Karpas-422 (cell line): ENCODE measurements at regions not wholly inside any gene's neighbourhood (a gene's known extent, or its start where the extent isn't known, plus 50 kb on each side); places are given as distances from the start of the nearest gene placed in this dataset.
A peak's percentile ranks its signal among the peaks of the same experiment; 100 is the strongest.
"Not testable (repeated sequence)": the region's sequence is repeated elsewhere in the genome, so short reads cannot be mapped to it uniquely, and the experiment has no call there.

Experiments
- DNase-seq: peaks from one replicate; pipeline ENCODE4 v3.0.0-alpha.2; 2015
- H2AFZ ChIP-seq: fragments of 200-600 bp; sonication (generic); 2 replicates; pipeline ENCODE4 v1.6.1; 2014; ENCODE audit warnings: antibody characterized with exemption, low read length, mixed read lengths
- H3K27ac ChIP-seq: fragments of 200-600 bp; sonication (generic); 2 replicates; pipeline ENCODE4 v1.5.1; 2014; ENCODE audit warnings: mild to moderate bottlenecking, low read length, moderate library complexity
- H3K27me3 ChIP-seq: fragments of 200-600 bp; sonication (generic); 2 replicates; pipeline ENCODE4 v1.6.1; 2014; ENCODE audit warnings: low read length, mixed read lengths
- H3K36me3 ChIP-seq: fragments of 200-600 bp; sonication (generic); 2 replicates; pipeline ENCODE4 v1.6.1; 2014; ENCODE audit warnings: low read length, mixed read lengths; ENCODE audit not compliant: insufficient read depth
- H3K4me1 ChIP-seq: fragments of 200-600 bp; sonication (generic); 2 replicates; pipeline ENCODE4 v1.6.1; 2014; ENCODE audit warnings: mild to moderate bottlenecking, low read length, mixed read lengths
- H3K4me2 ChIP-seq: fragments of 200-600 bp; sonication (generic); 2 replicates; pipeline ENCODE4 v1.6.1; 2014; ENCODE audit warnings: low read length, low read depth, mild to moderate bottlenecking; ENCODE audit not compliant: poor library complexity, severe bottlenecking
- H3K4me3 ChIP-seq: fragments of 200-600 bp; sonication (generic); 2 replicates; pipeline ENCODE4 v1.5.1; 2014; ENCODE audit warnings: mild to moderate bottlenecking, antibody characterized with exemption, low read length, mixed read lengths
- H3K79me2 ChIP-seq: fragments of 200-600 bp; sonication (generic); 2 replicates; pipeline ENCODE4 v1.6.1; 2014; ENCODE audit warnings: mild to moderate bottlenecking, low read length, mixed read lengths
- H3K9ac ChIP-seq: fragments of 200-600 bp; sonication (generic); 2 replicates; pipeline ENCODE4 v1.6.0; 2014; ENCODE audit warnings: low read length
- H3K9me2 ChIP-seq: fragments of 200-600 bp; sonication (generic), shearing (Covaris generic); replicated peaks from 2 replicates; pipeline ENCODE4 v1.6.0; 2014; ENCODE audit warnings: mild to moderate bottlenecking, low read length, moderate library complexity; ENCODE audit not compliant: insufficient read depth
- H3K9me3 ChIP-seq: fragments of 300-700, 200-600 bp; sonication (generic); 2 replicates; pipeline ENCODE4 v1.6.1; 2014; ENCODE audit warnings: low read length, mixed read lengths
- H4K20me1 ChIP-seq: fragments of 200-600 bp; sonication (generic); 2 replicates; pipeline ENCODE4 v1.6.1; 2014; ENCODE audit warnings: mild to moderate bottlenecking, antibody characterized with exemption, low read length, low read depth; ENCODE audit not compliant: insufficient read depth

GRCh38 chr22:45091254-45091854, 72.4 kb upstream of the NUP50 start:
- H3K9ac ChIP-seq = no peak overlapping the region
- no peak for DNase-seq
- no peak overlapping the region for H3K4me3 ChIP-seq
- H3K9me3 ChIP-seq = no peaks in the 10 kb centered on the region
- no peaks in the 10 kb centered on the region for H3K9me2 ChIP-seq
- no peak overlapping the region for H3K4me2 ChIP-seq
- no peaks in the 10 kb centered on the region for H3K4me1 ChIP-seq
- no peaks in the 10 kb centered on the region for H4K20me1 ChIP-seq
- H3K79me2 ChIP-seq = no peaks in the 10 kb centered on the region
- H3K27me3 ChIP-seq = no peaks in the 10 kb centered on the region
- no peak overlapping the region for H3K27ac ChIP-seq
- no peaks in the 10 kb centered on the region for H3K36me3 ChIP-seq
- H2AFZ ChIP-seq = no peak overlapping the region

GRCh38 chr22:45091875-45092274, 71.8 kb upstream of the NUP50 start:
- not testable (repeated sequence) for H2AFZ ChIP-seq, H3K4me1 ChIP-seq, H4K20me1 ChIP-seq, H3K4me2 ChIP-seq, H3K9me2 ChIP-seq, DNase-seq, H3K27me3 ChIP-seq, H3K79me2 ChIP-seq, H3K9ac ChIP-seq, H3K27ac ChIP-seq, H3K9me3 ChIP-seq, H3K36me3 ChIP-seq, H3K4me3 ChIP-seq

- no peak overlapping the region for H3K9ac ChIP-seq
- no peaks in the 10 kb centered on the region for H3K36me3 ChIP-seq
- no peak overlapping the region for H2AFZ ChIP-seq
- H3K4me1 ChIP-seq = no peaks in the 10 kb centered on the region
- no peaks in the 10 kb centered on the region for H3K9me3 ChIP-seq
- H3K79me2 ChIP-seq = no peaks in the 10 kb centered on the region
- no peaks in the 10 kb centered on the region for H3K9me2 ChIP-seq
- no peak for DNase-seq
- no peaks in the 10 kb centered on the region for H3K27me3 ChIP-seq
- no peaks in the 10 kb centered on the region for H4K20me1 ChIP-seq
- no peak overlapping the region for H3K4me3 ChIP-seq
- H3K4me2 ChIP-seq = no peak overlapping the region
- H3K27ac ChIP-seq = no peak overlapping the region
These were observed 71.1 kb upstream of the NUP50 start for GRCh38 chr22:45092644-45093043.

- Histone ChIP-seq H3K27ac (no peak overlapping the region), H2AFZ (no peak overlapping the region), H4K20me1 (no peaks in the 10 kb centered on the region), H3K4me1 (no peaks in the 10 kb centered on the region), H3K9me2 (no peaks in the 10 kb centered on the region), H3K4me3 (no peak overlapping the region), H3K9me3 (no peaks in the 10 kb centered on the region), H3K27me3 (no peaks in the 10 kb centered on the region), H3K79me2 (no peaks in the 10 kb centered on the region), H3K9ac (no peak overlapping the region), H3K4me2 (no peak overlapping the region), H3K36me3 (no peaks in the 10 kb centered on the region)
- no peak for DNase-seq
These were observed 70.1 kb upstream of the NUP50 start for GRCh38 chr22:45093609-45094008.

- Histone ChIP-seq H3K9me3 (no peaks in the 10 kb centered on the region), H3K9me2 (no peaks in the 10 kb centered on the region), H2AFZ (no peak overlapping the region), H3K9ac (no peak overlapping the region), H4K20me1 (no peaks in the 10 kb centered on the region), H3K36me3 (no peaks in the 10 kb centered on the region), H3K4me1 (no peaks in the 10 kb centered on the region), H3K79me2 (no peaks in the 10 kb centered on the region), H3K27me3 (no peaks in the 10 kb centered on the region), H3K4me3 (no peak overlapping the region), H3K4me2 (no peak overlapping the region), H3K27ac (no peak overlapping the region)
- no peak for DNase-seq
These were observed 69.5 kb upstream of the NUP50 start for GRCh38 chr22:45094081-45094720.

GRCh38 chr22:45094825-45095224, 68.9 kb upstream of the NUP50 start:
- H3K9ac ChIP-seq = no peak overlapping the region
- H3K36me3 ChIP-seq = no peaks in the 10 kb centered on the region
- no peak overlapping the region for H3K27ac ChIP-seq
- no peaks in the 10 kb centered on the region for H3K4me1 ChIP-seq
- H4K20me1 ChIP-seq = no peaks in the 10 kb centered on the region
- no peak overlapping the region for H3K4me3 ChIP-seq
- no peak overlapping the region for H3K4me2 ChIP-seq
- H3K9me3 ChIP-seq = no peaks in the 10 kb centered on the region
- H3K79me2 ChIP-seq = no peaks in the 10 kb centered on the region
- H3K27me3 ChIP-seq = no peaks in the 10 kb centered on the region
- no peak for DNase-seq
- no peaks in the 10 kb centered on the region for H3K9me2 ChIP-seq
- no peak overlapping the region for H2AFZ ChIP-seq

GRCh38 chr22:45096256-45096907, 67.3 kb upstream of the NUP50 start:
- H3K36me3 ChIP-seq = no peaks in the 10 kb centered on the region
- H3K9me2 ChIP-seq = no peaks in the 10 kb centered on the region
- no peak overlapping the region for H3K27ac ChIP-seq
- peak; percentile 87 for DNase-seq
- no peaks in the 10 kb centered on the region for H3K4me1 ChIP-seq
- no peak overlapping the region for H2AFZ ChIP-seq
- H3K27me3 ChIP-seq = no peaks in the 10 kb centered on the region
- H3K79me2 ChIP-seq = no peaks in the 10 kb centered on the region
- no peaks in the 10 kb centered on the region for H4K20me1 ChIP-seq
- no peaks in the 10 kb centered on the region for H3K9me3 ChIP-seq
- H3K9ac ChIP-seq = no peak overlapping the region
- no peak overlapping the region for H3K4me3 ChIP-seq
- no peak overlapping the region for H3K4me2 ChIP-seq

- DNase-seq = no peak
- H3K9me3 ChIP-seq = no peaks in the 10 kb centered on the region
- no peak overlapping the region for H3K4me3 ChIP-seq
- H3K9me2 ChIP-seq = no peaks in the 10 kb centered on the region
- H3K27ac ChIP-seq = no peak overlapping the region
- H3K79me2 ChIP-seq = no peaks in the 10 kb centered on the region
- H3K36me3 ChIP-seq = no peaks in the 10 kb centered on the region
- H3K4me1 ChIP-seq = peaks cover 2% of the 10 kb centered on the region
- no peaks in the 10 kb centered on the region for H4K20me1 ChIP-seq
- no peak overlapping the region for H3K9ac ChIP-seq
- H3K27me3 ChIP-seq = no peaks in the 10 kb centered on the region
- no peak overlapping the region for H2AFZ ChIP-seq
- no peak overlapping the region for H3K4me2 ChIP-seq
These were observed 66.7 kb upstream of the NUP50 start for GRCh38 chr22:45097061-45097460.
